ENCODE measurements at regions not wholly inside any gene's neighbourhood (a gene's known extent, or its start where the extent isn't known, plus 50 kb on each side); places are given as distances from the start of the nearest gene placed in this dataset.

- DNase-seq (ENCODE audit: low spot score) = no peak
- no peaks in the 10 kb centered on the region for H4K20me1 ChIP-seq (replicated peaks; ENCODE audit: insufficient read depth)
- no peaks in the 10 kb centered on the region; the same call in 1 of the 2 replicates for H3K9me2 ChIP-seq (ENCODE audit: insufficient read depth)
- H3K79me2 ChIP-seq (replicated peaks; ENCODE audit: insufficient read depth) = no peaks in the 10 kb centered on the region
- Mint-ChIP-seq H3K4me3 (no peak overlapping the region), H3K36me3 (ENCODE audit: low read depth) (no peaks in the 10 kb centered on the region), H3K4me1 (no peaks in the 10 kb centered on the region), H3K9me3 (no peaks in the 10 kb centered on the region), H3K27ac (no peak overlapping the region), H3K27me3 (ENCODE audit: insufficient read depth, low read depth, poor library complexity) (no peaks in the 10 kb centered on the region)
- H2AFZ ChIP-seq = no peak overlapping the region
- no peaks in the 10 kb centered on the region for H3F3A ChIP-seq (replicated peaks; ENCODE audit: low read depth)
- no peaks in the 10 kb centered on the region for H3K36me3 ChIP-seq (ENCODE audit: insufficient read depth)
- TF ChIP-seq NANOG (IDR thresholded peaks at IDR 0.05; ENCODE audit: borderline replicate concordance) (no peak), ZNF462 (CRISPR knock-in tag; IDR thresholded peaks at IDR 0.05) (no peak)
- H3K27ac ChIP-seq (ENCODE audit: low read depth) = no peak overlapping the region
- no peak for ATAC-seq
- no peak overlapping the region for H3K4me2 ChIP-seq
- H3K4me3 ChIP-seq = no peak overlapping the region
- H3K27me3 ChIP-seq (ENCODE audit: insufficient read depth) = no peaks in the 10 kb centered on the region
- no peaks in the 10 kb centered on the region for H3K4me1 ChIP-seq (ENCODE audit: insufficient read depth)
These were observed 591.1 kb downstream of the TNS3 start for GRCh38 chr7:46990761-46991160.

- Mint-ChIP-seq H3K27ac (no peak overlapping the region), H3K4me3 (no peak overlapping the region), H3K9me3 (no peaks in the 10 kb centered on the region), H3K4me1 (no peaks in the 10 kb centered on the region), H3K36me3 (ENCODE audit: low read depth) (no peaks in the 10 kb centered on the region), H3K27me3 (ENCODE audit: insufficient read depth, low read depth, poor library complexity) (no peaks in the 10 kb centered on the region)
- H3K9me2 ChIP-seq (ENCODE audit: insufficient read depth) = no peaks in the 10 kb centered on the region; the same call in 1 of the 2 replicates
- H3K4me1 ChIP-seq (ENCODE audit: insufficient read depth) = no peaks in the 10 kb centered on the region
- DNase-seq (ENCODE audit: low spot score) = no peak
- ATAC-seq = no peak
- no peaks in the 10 kb centered on the region for H3K79me2 ChIP-seq (replicated peaks; ENCODE audit: insufficient read depth)
- H4K20me1 ChIP-seq (replicated peaks; ENCODE audit: insufficient read depth) = no peaks in the 10 kb centered on the region
- H3K36me3 ChIP-seq (ENCODE audit: insufficient read depth) = no peaks in the 10 kb centered on the region
- H2AFZ ChIP-seq = no peak overlapping the region
- no peak for TF ChIP-seq CREB1 (CRISPR knock-in tag; IDR thresholded peaks at IDR 0.05; ENCODE audit: low read depth)
- no peak for TF ChIP-seq NANOG (IDR thresholded peaks at IDR 0.05; ENCODE audit: borderline replicate concordance)
- no peak for TF ChIP-seq STAT1 (IDR thresholded peaks at IDR 0.05; ENCODE audit: unreplicated experiment)
- TF ChIP-seq JUNB (IDR thresholded peaks at IDR 0.05; ENCODE audit: unreplicated experiment) = no peak
- TF ChIP-seq EZH2 (IDR thresholded peaks at IDR 0.05; ENCODE audit: low read depth, unreplicated experiment) = no peak
- no peaks in the 10 kb centered on the region for H3K27me3 ChIP-seq (ENCODE audit: insufficient read depth)
- H3K4me2 ChIP-seq = no peak overlapping the region
- no peak overlapping the region for H3K27ac ChIP-seq (ENCODE audit: low read depth)
- no peak overlapping the region for H3K4me3 ChIP-seq
- H3F3A ChIP-seq (replicated peaks; ENCODE audit: low read depth) = no peaks in the 10 kb centered on the region
These were observed 592.7 kb downstream of the TNS3 start for GRCh38 chr7:46989247-46989646.
